ENCODE measurements at regions not wholly inside any gene's neighbourhood (a gene's known extent, or its start where the extent isn't known, plus 50 kb on each side); places are given as distances from the start of the nearest gene placed in this dataset.

DNA sequence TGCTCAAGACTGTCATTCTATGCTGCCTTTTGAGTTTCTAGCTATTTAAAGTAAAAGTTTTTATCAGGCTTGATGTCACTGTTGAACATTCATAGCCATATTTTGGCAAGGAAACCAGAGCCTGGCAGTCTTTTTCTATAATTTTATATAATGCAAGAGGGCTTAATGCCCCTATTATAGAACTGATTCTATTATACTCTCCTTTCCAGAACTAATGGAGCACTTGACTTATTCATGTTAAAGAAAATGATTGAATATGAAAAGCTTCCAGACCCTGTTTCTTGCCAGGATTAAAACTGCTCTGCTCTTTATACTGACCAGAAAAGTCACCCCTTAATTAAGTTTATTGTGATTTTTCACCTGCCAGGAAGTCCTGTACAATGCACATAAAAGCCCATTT, 337.6 kb upstream of the CHRM2 start:
- Mint-ChIP-seq H3K27me3 (no peaks in the 10 kb centered on the region), H3K4me3 (no peak overlapping the region), H3K9me3 (peaks cover 14% of the 10 kb centered on the region), H3K4me1 (no peaks in the 10 kb centered on the region), H3K27ac (no peak overlapping the region), H3K36me3 (ENCODE audit: low read depth) (no peaks in the 10 kb centered on the region)
- ATAC-seq = no peak
- no peak for DNase-seq

GRCh38 chr7:136528329-136528728, 340.1 kb upstream of the CHRM2 start:
- Mint-ChIP-seq H3K27ac (no peak overlapping the region), H3K27me3 (no peaks in the 10 kb centered on the region), H3K4me1 (no peaks in the 10 kb centered on the region), H3K36me3 (ENCODE audit: low read depth) (no peaks in the 10 kb centered on the region), H3K9me3 (peaks cover 23% of the 10 kb centered on the region), H3K4me3 (no peak overlapping the region)
- DNase-seq = no peak
- ATAC-seq = no peak

- peaks cover 24% of the 10 kb centered on the region for H3K9me3 Mint-ChIP-seq
- H3K4me3 Mint-ChIP-seq = no peak overlapping the region
- H3K36me3 Mint-ChIP-seq (ENCODE audit: low read depth) = no peaks in the 10 kb centered on the region
- no peak for ATAC-seq
- no peak overlapping the region for H3K27ac Mint-ChIP-seq
- DNase-seq = no peak
- H3K4me1 Mint-ChIP-seq = no peaks in the 10 kb centered on the region
- no peaks in the 10 kb centered on the region for H3K27me3 Mint-ChIP-seq
These were observed 340.9 kb upstream of the CHRM2 start for GRCh38 chr7:136527554-136527953.

DNA sequence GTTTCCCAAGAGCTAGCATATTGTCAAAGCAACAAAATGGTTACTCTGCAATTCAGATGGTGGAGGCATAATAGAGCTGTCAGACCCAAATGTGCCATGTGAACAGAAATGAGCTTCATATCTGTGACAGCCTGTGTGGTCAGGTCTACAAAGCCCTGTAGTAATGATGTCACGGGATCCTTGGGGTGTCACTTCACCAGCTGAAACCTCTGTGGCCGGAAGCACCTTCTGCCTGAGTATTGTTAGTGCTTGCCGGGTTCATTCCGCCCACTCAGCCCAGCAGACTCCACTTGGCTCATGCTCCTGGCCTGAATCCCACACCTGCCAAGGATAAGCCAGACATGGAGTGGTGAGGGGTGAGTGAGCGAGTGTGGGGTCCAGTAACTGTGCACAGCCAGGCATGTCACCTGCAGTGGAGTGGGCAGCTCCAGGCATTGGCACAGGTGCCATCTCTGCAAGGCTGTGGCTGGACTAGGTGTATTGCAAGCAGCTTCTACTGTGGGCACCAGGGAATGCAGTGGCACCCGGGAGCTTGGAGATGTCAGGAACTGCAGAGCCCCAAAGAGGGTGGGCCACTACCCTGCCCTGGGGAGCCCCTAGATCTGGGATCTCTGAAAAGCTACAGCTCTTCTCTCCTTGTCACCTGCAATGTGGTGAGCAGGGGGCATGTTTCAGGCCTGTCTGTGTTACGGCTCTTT, 341.9 kb upstream of the CHRM2 start:
- Mint-ChIP-seq H3K9me3 (peaks cover 26% of the 10 kb centered on the region), H3K4me1 (no peaks in the 10 kb centered on the region), H3K4me3 (no peak overlapping the region), H3K27me3 (no peaks in the 10 kb centered on the region), H3K27ac (no peak overlapping the region), H3K36me3 (ENCODE audit: low read depth) (no peaks in the 10 kb centered on the region)
- DNase-seq (no peak), ATAC-seq (no peak)

- Mint-ChIP-seq H3K27ac (no peak overlapping the region), H3K36me3 (ENCODE audit: low read depth) (no peaks in the 10 kb centered on the region), H3K27me3 (no peaks in the 10 kb centered on the region), H3K9me3 (peaks cover 29% of the 10 kb centered on the region), H3K4me1 (no peaks in the 10 kb centered on the region), H3K4me3 (no peak overlapping the region)
- no peak for DNase-seq
- ATAC-seq = no peak
These were observed 344.9 kb upstream of the CHRM2 start for GRCh38 chr7:136523571-136523970.

GRCh38 chr7:136517971-136518370, 350.5 kb upstream of the CHRM2 start:
- no peaks in the 10 kb centered on the region for H3K36me3 Mint-ChIP-seq (ENCODE audit: low read depth)
- peaks cover 11% of the 10 kb centered on the region for H3K9me3 Mint-ChIP-seq
- H3K4me1 Mint-ChIP-seq = no peaks in the 10 kb centered on the region
- H3K4me3 Mint-ChIP-seq = no peak overlapping the region
- H3K27ac Mint-ChIP-seq = no peak overlapping the region
- ATAC-seq (no peak), DNase-seq (no peak)
- no peaks in the 10 kb centered on the region for H3K27me3 Mint-ChIP-seq

GRCh38 chr7:136514776-136515175, 353.7 kb upstream of the CHRM2 start:
- H3K27ac Mint-ChIP-seq = no peak overlapping the region
- no peaks in the 10 kb centered on the region for H3K36me3 Mint-ChIP-seq (ENCODE audit: low read depth)
- ATAC-seq = no peak
- no peak for DNase-seq
- H3K4me1 Mint-ChIP-seq = no peaks in the 10 kb centered on the region
- no peak overlapping the region for H3K4me3 Mint-ChIP-seq
- H3K9me3 Mint-ChIP-seq = peaks cover 8% of the 10 kb centered on the region
- no peaks in the 10 kb centered on the region for H3K27me3 Mint-ChIP-seq

GRCh38 chr7:136513744-136514143, 354.7 kb upstream of the CHRM2 start:
- H3K27ac Mint-ChIP-seq = no peak overlapping the region
- ATAC-seq (no peak), DNase-seq (no peak)
- no peaks in the 10 kb centered on the region for H3K36me3 Mint-ChIP-seq (ENCODE audit: low read depth)
- no peaks in the 10 kb centered on the region for H3K4me1 Mint-ChIP-seq
- peaks cover 11% of the 10 kb centered on the region for H3K9me3 Mint-ChIP-seq
- H3K27me3 Mint-ChIP-seq = no peaks in the 10 kb centered on the region
- H3K4me3 Mint-ChIP-seq = no peak overlapping the region

GRCh38 chr7:136509466-136509865, 359.0 kb upstream of the CHRM2 start:
- Mint-ChIP-seq H3K4me1 (no peaks in the 10 kb centered on the region), H3K27ac (no peak overlapping the region), H3K4me3 (no peak overlapping the region), H3K36me3 (ENCODE audit: low read depth) (no peaks in the 10 kb centered on the region), H3K9me3 (peaks cover 11% of the 10 kb centered on the region), H3K27me3 (no peaks in the 10 kb centered on the region)
- DNase-seq (no peak), ATAC-seq (no peak)

- H3K27ac Mint-ChIP-seq = no peak overlapping the region
These were observed 366.3 kb upstream of the CHRM2 start for GRCh38 chr7:136502162-136502561.

DNA sequence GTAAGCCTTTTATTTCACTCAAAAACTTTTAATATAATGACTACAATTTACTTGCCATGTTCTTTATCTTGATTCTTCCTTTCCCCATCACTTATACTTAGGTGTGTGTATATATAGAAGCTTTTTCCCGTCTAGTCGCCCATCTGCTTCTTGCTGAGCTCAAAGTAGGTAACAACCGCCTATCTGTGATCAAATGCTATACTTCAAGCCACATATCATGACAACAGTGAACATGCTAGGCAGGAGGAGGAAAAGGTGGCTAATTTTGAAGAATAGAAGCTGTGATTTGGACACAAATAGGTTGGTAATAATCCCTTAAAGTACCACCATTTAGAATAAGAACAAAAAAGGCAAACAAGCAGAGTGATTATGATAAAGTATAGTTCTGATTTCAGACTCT, 367.3 kb upstream of the CHRM2 start:
- Mint-ChIP-seq H3K27me3 (no peaks in the 10 kb centered on the region), H3K4me3 (no peak overlapping the region), H3K9me3 (peaks cover 4% of the 10 kb centered on the region), H3K36me3 (ENCODE audit: low read depth) (no peaks in the 10 kb centered on the region), H3K27ac (no peak overlapping the region), H3K4me1 (no peaks in the 10 kb centered on the region)
- DNase-seq (no peak), ATAC-seq (no peak)

More at GRCh38 chr7:136502162-136502561, 366.3 kb upstream of the CHRM2 start:
- DNase-seq = no peak
- Mint-ChIP-seq H3K27me3 (no peaks in the 10 kb centered on the region), H3K4me1 (no peaks in the 10 kb centered on the region), H3K36me3 (ENCODE audit: low read depth) (no peaks in the 10 kb centered on the region), H3K4me3 (no peak overlapping the region), H3K9me3 (peaks cover 4% of the 10 kb centered on the region)
- ATAC-seq = no peak

DNA sequence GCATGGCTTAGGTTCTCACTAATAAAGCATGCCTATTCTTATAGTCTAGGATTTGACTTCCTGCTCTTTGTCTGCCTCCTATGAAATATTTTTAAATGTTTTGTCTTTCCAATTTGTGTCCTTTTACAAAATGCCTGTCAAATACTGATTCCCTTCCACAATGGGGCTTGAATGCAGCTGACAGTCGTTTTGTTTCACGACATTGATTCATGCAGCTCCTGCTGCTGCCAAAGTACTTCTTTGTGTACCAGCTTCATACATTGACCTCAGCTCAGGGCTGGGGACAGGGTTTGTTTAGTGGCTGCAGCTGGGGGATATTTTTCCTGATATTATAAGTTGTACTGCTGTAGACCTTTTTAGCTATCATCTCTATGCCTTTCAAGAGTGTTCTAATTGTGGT, 371.9 kb upstream of the CHRM2 start:
- DNase-seq (no peak), ATAC-seq (no peak)
- no peaks in the 10 kb centered on the region for H3K4me1 Mint-ChIP-seq
- no peaks in the 10 kb centered on the region for H3K27me3 Mint-ChIP-seq
- peaks cover 5% of the 10 kb centered on the region for H3K9me3 Mint-ChIP-seq
- H3K27ac Mint-ChIP-seq = no peak overlapping the region
- H3K36me3 Mint-ChIP-seq (ENCODE audit: low read depth) = no peaks in the 10 kb centered on the region
- no peak overlapping the region for H3K4me3 Mint-ChIP-seq

DNA sequence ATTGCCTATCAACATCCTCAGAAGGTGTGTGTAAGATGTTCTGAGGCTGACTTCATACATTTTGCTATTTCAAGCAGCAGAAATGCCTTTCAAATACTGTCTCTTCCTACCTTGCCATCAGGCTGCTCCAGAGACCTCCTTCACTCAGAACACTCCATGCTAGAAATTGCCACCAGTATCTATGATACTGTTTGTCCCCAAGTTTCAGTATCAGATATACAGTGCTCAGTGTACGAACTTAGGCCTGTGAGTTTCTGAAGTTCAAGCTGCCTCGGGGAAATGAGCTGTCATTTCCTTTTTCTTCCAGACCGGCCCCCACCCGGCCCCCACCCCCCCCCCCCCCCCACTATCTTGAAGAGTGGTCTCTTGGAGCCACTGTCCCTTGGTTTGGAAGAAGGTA, 373.4 kb upstream of the CHRM2 start:
- Mint-ChIP-seq H3K4me3 (no peak overlapping the region), H3K27ac (no peak overlapping the region), H3K36me3 (ENCODE audit: low read depth) (no peaks in the 10 kb centered on the region), H3K4me1 (no peaks in the 10 kb centered on the region), H3K9me3 (peaks cover 14% of the 10 kb centered on the region), H3K27me3 (no peaks in the 10 kb centered on the region)
- DNase-seq = no peak
- ATAC-seq = no peak

DNA sequence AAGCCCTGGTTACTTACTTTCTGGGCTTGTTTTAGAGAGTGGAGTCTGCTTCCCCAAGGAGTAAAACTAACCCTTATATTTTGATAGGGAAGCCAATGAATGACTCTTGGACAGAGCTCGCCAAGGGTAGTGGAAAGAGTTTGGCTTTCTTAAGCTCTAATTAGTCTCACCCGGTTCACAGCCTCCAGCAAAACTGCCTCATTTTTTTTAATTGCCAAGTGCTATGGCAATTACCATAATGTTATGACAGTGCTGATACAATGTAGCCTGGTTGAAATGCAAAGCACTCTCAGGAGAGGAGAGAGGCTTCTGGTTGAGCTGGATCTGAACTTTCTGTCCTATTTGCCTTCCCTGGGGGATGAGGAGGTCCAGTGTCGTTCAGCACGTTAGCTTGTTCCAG, 376.1 kb upstream of the CHRM2 start:
- DNase-seq (no peak), ATAC-seq (no peak)
- Mint-ChIP-seq H3K9me3 (peaks cover 9% of the 10 kb centered on the region), H3K36me3 (ENCODE audit: low read depth) (no peaks in the 10 kb centered on the region), H3K27ac (no peak overlapping the region), H3K27me3 (no peaks in the 10 kb centered on the region), H3K4me3 (no peak overlapping the region), H3K4me1 (no peaks in the 10 kb centered on the region)

GRCh38 chr7:136489808-136490207, 378.6 kb upstream of the CHRM2 start:
- peaks cover 9% of the 10 kb centered on the region for H3K9me3 Mint-ChIP-seq
- ATAC-seq (no peak), DNase-seq (no peak)
- no peaks in the 10 kb centered on the region for H3K36me3 Mint-ChIP-seq (ENCODE audit: low read depth)
- H3K27ac Mint-ChIP-seq = no peak overlapping the region
- no peaks in the 10 kb centered on the region for H3K4me1 Mint-ChIP-seq
- H3K27me3 Mint-ChIP-seq = no peaks in the 10 kb centered on the region
- no peak overlapping the region for H3K4me3 Mint-ChIP-seq

DNA sequence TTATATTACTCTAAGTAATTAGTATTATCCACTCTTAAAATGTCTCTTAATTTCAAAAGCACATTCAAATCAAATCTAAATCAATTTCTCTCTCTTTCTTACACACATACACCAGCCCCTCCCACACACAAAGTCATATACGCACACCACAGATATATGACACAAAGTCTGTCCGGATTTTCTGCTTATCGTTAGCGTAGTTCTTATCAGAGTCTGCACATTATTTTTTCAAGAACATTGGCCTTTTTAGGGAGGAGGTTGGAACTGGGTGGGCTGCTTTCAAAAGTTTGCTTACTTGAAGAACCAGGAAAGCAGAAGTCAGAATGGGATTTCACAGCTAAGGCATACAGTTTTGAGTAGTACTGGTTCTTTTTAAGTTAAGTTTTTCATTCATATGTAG, 387.6 kb upstream of the CHRM2 start:
- no peaks in the 10 kb centered on the region for H3K27me3 Mint-ChIP-seq
- no peaks in the 10 kb centered on the region for H3K36me3 Mint-ChIP-seq (ENCODE audit: low read depth)
- peaks cover 11% of the 10 kb centered on the region for H3K9me3 Mint-ChIP-seq

More for the DNA sequence above, 387.6 kb upstream of the CHRM2 start:
- Mint-ChIP-seq H3K4me3 (no peak overlapping the region), H3K27ac (no peak overlapping the region), H3K4me1 (no peaks in the 10 kb centered on the region)
- DNase-seq (no peak), ATAC-seq (no peak)
